Mesothelial cell of epicardium (in vitro differentiated cells): ENCODE measurements at regions not wholly inside any gene's neighbourhood (a gene's known extent, or its start where the extent isn't known, plus 50 kb on each side); places are given as distances from the start of the nearest gene placed in this dataset.
"Not testable (repeated sequence)": the region's sequence is repeated elsewhere in the genome, so short reads cannot be mapped to it uniquely, and the experiment has no call there.

Source experiments
- DNase-seq, 2 experiments: peaks; one replicate each; pipeline ENCODE4 v3.0.0; 2021; ENCODE audit warnings: low spot score in 2 of 2; ENCODE audit not compliant: unreplicated experiment in 2 of 2
- H3K27ac Mint-ChIP-seq: 2 replicates; pipeline ENCODE4 v1.8.0; 2021; ENCODE audit warnings: mixed read lengths
- H3K27me3 Mint-ChIP-seq: 2 replicates; pipeline ENCODE4 v1.8.0; 2021; ENCODE audit warnings: low read depth, mixed read lengths
- H3K36me3 Mint-ChIP-seq: 2 replicates; pipeline ENCODE4 v1.8.0; 2021; ENCODE audit warnings: mixed read lengths
- H3K4me1 Mint-ChIP-seq: 2 replicates; pipeline ENCODE4 v1.8.0; 2021; ENCODE audit warnings: mixed read lengths
- H3K4me3 Mint-ChIP-seq: 2 replicates; pipeline ENCODE4 v1.8.0; 2021; ENCODE audit warnings: mild to moderate bottlenecking, moderate library complexity, mixed read lengths
- H3K9me3 Mint-ChIP-seq: 2 replicates; pipeline ENCODE4 v1.8.0; 2021; ENCODE audit warnings: mixed read lengths
- TF ChIP-seq, protein P1 (sequence below): fragments of 200-600 bp; sonication (generic); IDR thresholded peaks from one replicate; pipeline ENCODE4 v1.5.0; 2021; ENCODE audit warnings: antibody characterized with exemption; ENCODE audit not compliant: unreplicated experiment

DNA sequence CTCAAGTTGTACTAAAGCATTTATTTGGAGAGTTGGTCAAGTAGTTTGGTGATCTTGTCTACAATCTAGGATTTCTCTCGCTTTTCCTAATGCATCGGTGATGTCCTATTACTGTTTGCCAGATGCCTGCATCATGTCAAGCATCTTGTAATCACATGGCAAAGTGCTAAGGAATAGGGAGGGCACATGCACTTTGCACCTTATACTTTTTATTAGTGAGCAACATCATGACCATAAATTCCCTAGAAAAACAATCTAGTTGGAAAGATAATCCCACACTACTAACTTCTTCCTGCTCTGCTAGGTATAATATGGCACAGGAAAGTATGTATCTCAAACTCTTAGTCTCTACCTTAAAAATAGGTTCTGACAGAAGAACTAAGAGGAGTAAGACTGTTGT lies 894.3 kb upstream of the SLITRK1 start:
- Mint-ChIP-seq H3K36me3 (no peaks in the 10 kb centered on the region), H3K4me1 (peaks cover 13% of the 10 kb centered on the region), H3K4me3 (no peak overlapping the region), H3K27me3 (no peaks in the 10 kb centered on the region), H3K9me3 (no peaks in the 10 kb centered on the region), H3K27ac (no peak overlapping the region)
- no peak for DNase-seq
- TF ChIP-seq, protein P1, sequence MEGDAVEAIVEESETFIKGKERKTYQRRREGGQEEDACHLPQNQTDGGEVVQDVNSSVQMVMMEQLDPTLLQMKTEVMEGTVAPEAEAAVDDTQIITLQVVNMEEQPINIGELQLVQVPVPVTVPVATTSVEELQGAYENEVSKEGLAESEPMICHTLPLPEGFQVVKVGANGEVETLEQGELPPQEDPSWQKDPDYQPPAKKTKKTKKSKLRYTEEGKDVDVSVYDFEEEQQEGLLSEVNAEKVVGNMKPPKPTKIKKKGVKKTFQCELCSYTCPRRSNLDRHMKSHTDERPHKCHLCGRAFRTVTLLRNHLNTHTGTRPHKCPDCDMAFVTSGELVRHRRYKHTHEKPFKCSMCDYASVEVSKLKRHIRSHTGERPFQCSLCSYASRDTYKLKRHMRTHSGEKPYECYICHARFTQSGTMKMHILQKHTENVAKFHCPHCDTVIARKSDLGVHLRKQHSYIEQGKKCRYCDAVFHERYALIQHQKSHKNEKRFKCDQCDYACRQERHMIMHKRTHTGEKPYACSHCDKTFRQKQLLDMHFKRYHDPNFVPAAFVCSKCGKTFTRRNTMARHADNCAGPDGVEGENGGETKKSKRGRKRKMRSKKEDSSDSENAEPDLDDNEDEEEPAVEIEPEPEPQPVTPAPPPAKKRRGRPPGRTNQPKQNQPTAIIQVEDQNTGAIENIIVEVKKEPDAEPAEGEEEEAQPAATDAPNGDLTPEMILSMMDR, result no peak

DNA sequence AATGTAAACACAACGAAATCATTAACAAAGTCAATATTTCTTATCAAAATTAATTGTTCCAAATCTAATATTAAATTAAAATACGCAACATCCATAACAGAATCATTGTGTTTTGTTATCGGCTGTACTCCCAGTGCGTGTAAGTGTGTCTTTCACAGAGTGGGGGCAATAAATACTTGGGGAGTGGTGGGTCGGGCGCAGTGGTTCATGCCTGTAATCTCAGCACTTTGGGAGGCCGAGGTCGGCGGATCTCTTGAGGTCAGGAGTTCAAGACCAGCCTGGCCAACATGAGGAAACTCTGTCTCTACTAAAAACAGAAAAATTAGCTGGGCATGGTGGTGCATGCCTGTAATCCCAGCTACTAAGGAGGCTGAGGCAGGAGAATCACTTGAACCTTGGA lies 893.6 kb upstream of the SLITRK1 start:
- not testable (repeated sequence) for DNase-seq, H3K27ac Mint-ChIP-seq

DNA sequence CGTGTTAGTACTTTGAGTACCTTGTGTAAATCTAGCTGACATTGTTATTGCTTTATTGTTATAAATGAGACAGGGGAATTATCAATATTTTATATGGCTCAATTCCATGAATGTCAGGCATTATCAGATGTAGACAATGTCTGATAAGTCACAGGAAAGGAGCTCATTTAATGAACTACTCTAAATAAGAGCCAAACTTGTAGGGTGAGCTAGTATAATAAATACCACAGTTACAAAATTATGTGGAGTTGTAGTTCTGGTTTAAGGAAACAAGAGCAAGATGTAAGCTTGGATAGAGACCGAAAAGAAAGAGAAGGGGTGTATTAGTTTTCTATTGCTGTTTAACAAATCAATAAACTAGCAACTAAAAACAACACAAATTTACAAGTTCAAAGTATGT lies 891.8 kb upstream of the SLITRK1 start:
- H3K36me3 Mint-ChIP-seq, result no peaks in the 10 kb centered on the region
- no peak for DNase-seq
- peak overlapping the region; percentile 19 for H3K27ac Mint-ChIP-seq
- H3K9me3 Mint-ChIP-seq, result peaks cover 4% of the 10 kb centered on the region
- no peaks in the 10 kb centered on the region for H3K27me3 Mint-ChIP-seq
- H3K4me1 Mint-ChIP-seq, result peaks cover 13% of the 10 kb centered on the region
- TF ChIP-seq, protein P1, result no peak
- H3K4me3 Mint-ChIP-seq, result no peak overlapping the region

More for the DNA sequence above, 893.6 kb upstream of the SLITRK1 start:
- H3K27me3 Mint-ChIP-seq, H3K9me3 Mint-ChIP-seq, H3K4me3 Mint-ChIP-seq, H3K36me3 Mint-ChIP-seq: not testable (repeated sequence)
- peaks cover 13% of the 10 kb centered on the region for H3K4me1 Mint-ChIP-seq

DNA sequence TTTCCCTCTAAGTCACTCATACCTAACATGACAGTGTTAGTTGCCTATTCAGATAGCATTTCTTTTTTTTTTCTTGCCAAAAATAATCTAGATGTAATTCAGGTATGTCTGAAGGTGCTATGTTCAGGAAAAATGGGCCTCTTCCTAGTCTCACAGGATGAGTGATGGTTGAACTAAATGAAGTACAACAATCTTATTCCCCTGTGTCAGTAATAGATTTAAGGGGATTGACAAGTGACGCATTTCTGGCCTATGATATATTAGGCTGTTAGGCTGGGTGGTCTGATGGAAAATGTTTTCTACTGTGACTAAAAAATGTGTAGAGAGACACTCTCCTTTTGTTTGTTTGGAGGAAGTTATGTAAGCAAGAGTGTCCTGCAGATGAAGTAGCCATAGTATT lies 878.7 kb upstream of the SLITRK1 start:
- Mint-ChIP-seq H3K9me3 (no peaks in the 10 kb centered on the region), H3K4me3 (no peak overlapping the region), H3K36me3 (no peaks in the 10 kb centered on the region), H3K4me1 (no peaks in the 10 kb centered on the region), H3K27me3 (no peaks in the 10 kb centered on the region), H3K27ac (no peak overlapping the region)
- DNase-seq, result no peak
- TF ChIP-seq, protein P1, result no peak

DNA sequence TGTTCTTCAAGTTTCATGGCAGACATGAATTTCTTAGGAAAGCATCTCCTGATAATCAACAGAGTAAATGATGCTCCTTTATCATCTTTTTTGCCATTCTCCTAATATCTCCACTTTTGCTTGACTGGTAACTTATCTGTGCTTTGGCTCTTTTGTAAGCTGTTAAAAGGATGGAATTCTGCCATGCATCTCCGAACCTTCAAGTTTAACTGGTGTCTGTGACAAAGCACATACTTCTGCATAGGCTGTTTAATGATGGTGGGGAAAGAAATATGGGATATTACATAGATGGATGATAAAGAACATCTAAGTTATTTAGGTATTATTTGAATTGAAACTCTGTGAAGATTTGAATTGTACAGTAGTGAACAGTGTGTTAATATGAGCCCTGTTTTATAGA lies 866.9 kb upstream of the SLITRK1 start:
- TF ChIP-seq, protein P1, result no peak
- Mint-ChIP-seq H3K4me1 (no peaks in the 10 kb centered on the region), H3K27me3 (no peaks in the 10 kb centered on the region), H3K27ac (no peak overlapping the region), H3K9me3 (no peaks in the 10 kb centered on the region), H3K4me3 (no peak overlapping the region), H3K36me3 (no peaks in the 10 kb centered on the region)
- no peak for DNase-seq

DNA sequence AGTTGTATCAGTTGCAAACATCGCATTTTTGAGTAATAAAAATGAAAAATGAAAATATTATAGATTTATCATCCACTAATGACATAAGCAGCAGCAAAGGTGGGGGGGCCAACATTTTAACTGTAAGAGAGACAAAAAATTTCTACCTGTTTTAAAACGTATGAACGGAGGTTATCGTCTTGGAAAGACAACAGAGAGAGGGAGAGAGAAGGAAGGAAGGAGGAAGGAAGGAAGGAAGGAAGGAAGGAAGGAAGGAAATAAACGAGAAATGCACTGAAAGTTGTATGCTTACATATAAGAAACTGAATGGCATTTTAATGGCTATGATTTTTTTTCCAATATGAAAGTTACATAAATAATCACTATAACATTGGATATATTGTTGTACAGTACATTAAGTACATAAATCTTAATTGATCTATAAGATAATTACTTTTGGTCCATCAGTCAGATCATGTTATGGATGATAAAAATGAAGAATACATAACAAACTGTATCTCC lies 862.8 kb upstream of the SLITRK1 start:
- TF ChIP-seq, protein P1, result no peak
- no peaks in the 10 kb centered on the region for H3K36me3 Mint-ChIP-seq
- H3K27ac Mint-ChIP-seq, result no peak overlapping the region
- no peaks in the 10 kb centered on the region for H3K27me3 Mint-ChIP-seq
- peaks cover 4% of the 10 kb centered on the region for H3K4me1 Mint-ChIP-seq
- DNase-seq, result no peak
- H3K4me3 Mint-ChIP-seq, result no peak overlapping the region
- H3K9me3 Mint-ChIP-seq, result no peaks in the 10 kb centered on the region
